ENCODE measurements at regions not wholly inside any gene's neighbourhood (a gene's known extent, or its start where the extent isn't known, plus 50 kb on each side); places are given as distances from the start of the nearest gene placed in this dataset.
"Not testable (repeated sequence)": the region's sequence is repeated elsewhere in the genome, so short reads cannot be mapped to it uniquely, and the experiment has no call there.

DNA sequence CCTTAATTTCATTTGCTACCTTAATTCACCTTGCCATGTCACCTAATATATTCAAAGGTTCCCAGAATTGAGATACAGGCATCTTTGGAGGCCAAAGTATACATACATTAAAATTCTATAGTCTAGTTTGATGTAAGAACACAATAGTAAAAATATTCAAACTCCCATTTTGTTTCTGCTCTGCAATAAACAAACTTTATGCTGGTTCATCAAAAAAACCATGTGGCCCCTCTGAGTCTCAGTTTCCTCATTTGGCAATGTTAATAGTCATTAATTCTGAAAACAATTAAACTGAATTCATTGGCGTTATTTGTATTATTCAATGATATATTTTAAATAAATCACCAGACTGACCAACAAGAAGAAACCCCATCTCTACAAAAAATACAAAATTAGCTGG lies 639.4 kb upstream of the INTU start:
- H3K36me3 ChIP-seq (ENCODE audit: insufficient read depth, low read length), result no peaks in the 10 kb centered on the region
- no peaks in the 10 kb centered on the region for H3K9me3 ChIP-seq (ENCODE audit: low read length)
- peaks cover 5% of the 10 kb centered on the region for H3K4me1 ChIP-seq (ENCODE audit: insufficient read depth, low read length)
- H3K4me3 ChIP-seq (ENCODE audit: low read length), result no peak overlapping the region
- H2AFZ ChIP-seq (ENCODE audit: low read depth, low read length), result no peak overlapping the region
- no peaks in the 10 kb centered on the region for H3K27me3 ChIP-seq (ENCODE audit: insufficient read depth, low read length)

GRCh38 chr4:126995235-126995634 lies 637.5 kb upstream of the INTU start:
- Histone ChIP-seq H2AFZ (ENCODE audit: low read depth, low read length) (peak overlapping the region; percentile 43), H3K9me3 (ENCODE audit: low read length) (no peaks in the 10 kb centered on the region), H3K4me3 (ENCODE audit: low read length) (no peak overlapping the region), H3K36me3 (ENCODE audit: insufficient read depth, low read length) (no peaks in the 10 kb centered on the region), H3K4me1 (ENCODE audit: insufficient read depth, low read length) (peaks cover 5% of the 10 kb centered on the region), H3K27me3 (ENCODE audit: insufficient read depth, low read length) (no peaks in the 10 kb centered on the region)

GRCh38 chr4:127000110-127000509 lies 632.6 kb upstream of the INTU start:
- Histone ChIP-seq H3K4me1 (ENCODE audit: insufficient read depth, low read length) (peaks cover 13% of the 10 kb centered on the region), H3K4me3 (ENCODE audit: low read length) (no peak overlapping the region), H3K27me3 (ENCODE audit: insufficient read depth, low read length) (no peaks in the 10 kb centered on the region), H3K36me3 (ENCODE audit: insufficient read depth, low read length) (no peaks in the 10 kb centered on the region), H3K9me3 (ENCODE audit: low read length) (no peaks in the 10 kb centered on the region), H2AFZ (ENCODE audit: low read depth, low read length) (no peak overlapping the region)

DNA sequence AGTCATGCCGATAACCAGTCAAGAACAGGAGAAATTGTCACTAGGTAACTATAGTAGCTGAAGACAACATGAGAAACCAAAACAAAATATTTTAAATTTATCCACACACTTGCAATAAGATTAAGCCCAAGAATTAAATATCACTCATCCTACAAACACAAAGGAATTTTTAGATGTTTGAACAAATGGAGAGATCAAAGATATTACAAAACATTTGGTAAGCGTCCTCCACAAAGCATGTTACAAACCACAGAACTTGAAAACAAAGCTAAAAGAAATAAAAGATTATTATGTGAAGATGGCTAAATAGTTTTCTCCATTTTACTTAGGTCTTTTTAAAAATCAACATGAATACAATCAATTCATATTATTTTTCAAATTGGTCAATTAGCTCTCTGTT lies 631.9 kb upstream of the INTU start:
- no peaks in the 10 kb centered on the region for H3K9me3 ChIP-seq (ENCODE audit: low read length)
- H3K4me1 ChIP-seq (ENCODE audit: insufficient read depth, low read length), result peaks cover 13% of the 10 kb centered on the region
- H2AFZ ChIP-seq (ENCODE audit: low read depth, low read length), result no peak overlapping the region
- no peaks in the 10 kb centered on the region for H3K36me3 ChIP-seq (ENCODE audit: insufficient read depth, low read length)
- no peak overlapping the region for H3K4me3 ChIP-seq (ENCODE audit: low read length)
- H3K27me3 ChIP-seq (ENCODE audit: insufficient read depth, low read length), result no peaks in the 10 kb centered on the region

DNA sequence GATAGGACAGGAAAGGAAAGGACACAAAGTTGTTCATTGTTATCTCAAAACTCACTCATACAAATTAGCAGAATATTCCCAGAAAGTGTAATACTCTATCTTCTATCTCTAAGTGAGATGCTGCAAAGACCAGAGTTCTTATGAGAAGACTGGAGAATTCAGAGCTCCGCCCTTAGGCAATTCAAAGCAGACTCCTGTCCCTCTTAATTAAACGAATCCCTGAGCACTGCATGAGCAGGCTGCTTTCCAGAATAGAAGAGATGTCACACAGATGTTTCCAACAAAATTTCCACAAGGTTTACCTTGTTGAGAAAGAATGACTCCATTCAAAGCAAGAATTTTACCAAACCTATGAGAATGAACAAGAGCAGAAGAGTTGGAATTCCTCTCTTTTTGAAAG lies 630.8 kb upstream of the INTU start:
- no peaks in the 10 kb centered on the region for H3K36me3 ChIP-seq (ENCODE audit: insufficient read depth, low read length)
- no peaks in the 10 kb centered on the region for H3K27me3 ChIP-seq (ENCODE audit: insufficient read depth, low read length)
- H3K9me3 ChIP-seq (ENCODE audit: low read length), result no peaks in the 10 kb centered on the region
- peak overlapping the region; percentile 13 for H2AFZ ChIP-seq (ENCODE audit: low read depth, low read length)
- no peak overlapping the region for H3K4me3 ChIP-seq (ENCODE audit: low read length)
- peaks cover 24% of the 10 kb centered on the region for H3K4me1 ChIP-seq (ENCODE audit: insufficient read depth, low read length)

DNA sequence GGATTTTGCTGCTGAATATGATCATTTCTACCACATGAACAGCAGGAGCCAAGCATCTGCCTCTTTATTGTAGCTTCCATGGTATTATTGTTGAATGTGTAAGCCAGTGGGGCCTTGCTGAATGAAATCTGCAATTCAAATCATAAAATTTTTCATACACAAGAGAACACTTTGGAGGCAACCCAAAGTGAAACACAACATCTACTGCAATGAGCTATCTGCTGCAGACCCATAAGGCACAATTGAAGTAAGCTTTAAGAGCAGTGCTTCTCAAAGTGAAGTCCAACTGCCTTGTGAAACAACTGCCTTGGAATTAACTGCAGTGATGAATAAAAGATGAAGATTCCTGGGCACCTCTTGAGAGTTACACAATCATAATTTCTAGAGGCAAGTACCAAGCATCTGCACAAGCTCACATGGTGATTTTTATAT lies 626.3 kb upstream of the INTU start:
- Histone ChIP-seq H3K27me3 (ENCODE audit: insufficient read depth, low read length) (no peaks in the 10 kb centered on the region), H3K4me1 (ENCODE audit: insufficient read depth, low read length) (peaks cover 24% of the 10 kb centered on the region), H3K9me3 (ENCODE audit: low read length) (no peaks in the 10 kb centered on the region), H3K4me3 (ENCODE audit: low read length) (no peak overlapping the region), H3K36me3 (ENCODE audit: insufficient read depth, low read length) (no peaks in the 10 kb centered on the region), H2AFZ (ENCODE audit: low read depth, low read length) (no peak overlapping the region)

DNA sequence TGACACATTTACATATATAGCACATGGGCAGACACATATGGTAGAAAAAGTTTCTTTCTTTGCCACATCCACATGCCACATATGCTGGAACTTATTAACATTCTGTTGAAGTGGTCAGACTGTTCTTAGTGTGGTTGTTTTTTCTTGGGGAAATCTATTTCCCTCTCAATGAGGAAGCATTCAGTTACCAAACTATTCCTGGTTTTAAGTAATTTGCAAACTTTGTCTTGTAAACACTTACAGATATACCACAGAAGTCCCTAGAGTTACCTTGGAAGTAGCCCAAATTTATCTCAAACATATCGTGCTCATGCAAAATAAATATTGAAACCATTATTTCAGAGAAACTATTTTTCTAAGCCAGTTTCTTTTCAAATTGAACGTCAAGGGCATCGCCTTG lies 625.5 kb upstream of the INTU start:
- Histone ChIP-seq H3K4me1 (ENCODE audit: insufficient read depth, low read length) (peaks cover 18% of the 10 kb centered on the region), H3K27me3 (ENCODE audit: insufficient read depth, low read length) (no peaks in the 10 kb centered on the region), H3K9me3 (ENCODE audit: low read length) (no peaks in the 10 kb centered on the region), H3K36me3 (ENCODE audit: insufficient read depth, low read length) (no peaks in the 10 kb centered on the region), H3K4me3 (ENCODE audit: low read length) (no peak overlapping the region), H2AFZ (ENCODE audit: low read depth, low read length) (no peak overlapping the region)

- Histone ChIP-seq H3K9me3 (ENCODE audit: low read length) (no peaks in the 10 kb centered on the region), H2AFZ (ENCODE audit: low read depth, low read length) (no peak overlapping the region), H3K27me3 (ENCODE audit: insufficient read depth, low read length) (no peaks in the 10 kb centered on the region), H3K4me1 (ENCODE audit: insufficient read depth, low read length) (peaks cover 7% of the 10 kb centered on the region), H3K36me3 (ENCODE audit: insufficient read depth, low read length) (no peaks in the 10 kb centered on the region), H3K4me3 (ENCODE audit: low read length) (no peak overlapping the region)
Measured at GRCh38 chr4:127012549-127012948, 620.2 kb upstream of the INTU start.

DNA sequence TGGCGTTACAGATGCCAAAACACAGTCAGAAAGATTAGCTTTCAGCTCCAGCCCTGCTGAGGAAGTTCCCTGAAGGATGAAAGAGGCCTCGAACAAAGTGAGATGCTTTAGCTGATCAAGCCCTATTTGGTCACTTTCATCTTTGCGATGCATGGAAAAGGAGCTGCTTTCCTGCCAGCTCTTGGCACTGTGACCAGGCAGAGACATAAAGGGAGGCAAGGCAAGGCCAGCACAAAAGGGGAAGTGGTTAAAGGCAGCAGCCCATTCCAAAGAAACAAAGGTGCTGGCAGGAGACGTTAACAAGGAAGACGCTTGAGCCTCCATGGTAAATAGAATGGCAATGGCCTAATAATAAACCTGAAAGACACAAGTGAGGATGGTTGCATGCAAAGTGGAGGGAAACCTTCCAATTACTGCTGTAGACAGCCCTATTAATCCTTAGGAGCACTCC lies 617.1 kb upstream of the INTU start:
- H3K4me3 ChIP-seq (ENCODE audit: low read length), result no peak overlapping the region
- no peaks in the 10 kb centered on the region for H3K36me3 ChIP-seq (ENCODE audit: insufficient read depth, low read length)
- H3K9me3 ChIP-seq (ENCODE audit: low read length), result no peaks in the 10 kb centered on the region
- no peaks in the 10 kb centered on the region for H3K27me3 ChIP-seq (ENCODE audit: insufficient read depth, low read length)
- peak overlapping the region; percentile 46 for H2AFZ ChIP-seq (ENCODE audit: low read depth, low read length)
- H3K4me1 ChIP-seq (ENCODE audit: insufficient read depth, low read length), result peaks cover 7% of the 10 kb centered on the region

GRCh38 chr4:127018381-127018780 lies 614.4 kb upstream of the INTU start:
- Histone ChIP-seq H3K4me1 (ENCODE audit: insufficient read depth, low read length) (peaks cover 7% of the 10 kb centered on the region), H3K9me3 (ENCODE audit: low read length) (no peaks in the 10 kb centered on the region), H3K4me3 (ENCODE audit: low read length) (no peak overlapping the region), H3K27me3 (ENCODE audit: insufficient read depth, low read length) (no peaks in the 10 kb centered on the region), H2AFZ (ENCODE audit: low read depth, low read length) (no peak overlapping the region), H3K36me3 (ENCODE audit: insufficient read depth, low read length) (no peaks in the 10 kb centered on the region)

DNA sequence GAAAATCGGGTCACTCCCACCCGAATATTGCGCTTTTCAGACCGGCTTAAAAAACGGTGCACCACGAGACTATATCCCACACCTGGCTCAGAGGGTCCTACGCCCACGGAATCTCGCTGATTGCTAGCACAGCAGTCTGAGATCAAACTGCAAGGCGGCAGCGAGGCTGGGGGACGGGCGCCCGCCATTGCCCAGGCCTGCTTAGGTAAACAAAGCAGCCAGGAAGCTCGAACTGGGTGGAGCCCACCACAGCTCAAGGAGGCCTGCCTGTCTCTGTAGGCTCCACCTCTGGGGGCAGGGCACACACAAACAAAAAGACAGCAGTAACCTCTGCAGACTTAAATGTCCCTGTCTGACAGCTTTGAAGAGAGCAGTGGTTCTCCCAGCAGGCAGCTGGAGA lies 611.9 kb upstream of the INTU start:
- H3K4me1 ChIP-seq (ENCODE audit: insufficient read depth, low read length); H3K36me3 ChIP-seq (ENCODE audit: insufficient read depth, low read length); H3K9me3 ChIP-seq (ENCODE audit: low read length); H3K4me3 ChIP-seq (ENCODE audit: low read length); H2AFZ ChIP-seq (ENCODE audit: low read depth, low read length); H3K27me3 ChIP-seq (ENCODE audit: insufficient read depth, low read length): not testable (repeated sequence)

GRCh38 chr4:127036296-127036695 lies 596.5 kb upstream of the INTU start:
- Histone ChIP-seq H3K4me3 (ENCODE audit: low read length) (no peak overlapping the region), H2AFZ (ENCODE audit: low read depth, low read length) (no peak overlapping the region), H3K36me3 (ENCODE audit: insufficient read depth, low read length) (no peaks in the 10 kb centered on the region), H3K4me1 (ENCODE audit: insufficient read depth, low read length) (no peaks in the 10 kb centered on the region), H3K27me3 (ENCODE audit: insufficient read depth, low read length) (no peaks in the 10 kb centered on the region), H3K9me3 (ENCODE audit: low read length) (peaks cover 3% of the 10 kb centered on the region)

GRCh38 chr4:127045861-127046260 lies 586.9 kb upstream of the INTU start:
- Histone ChIP-seq H3K36me3 (ENCODE audit: insufficient read depth, low read length) (no peaks in the 10 kb centered on the region), H3K27me3 (ENCODE audit: insufficient read depth, low read length) (no peaks in the 10 kb centered on the region), H2AFZ (ENCODE audit: low read depth, low read length) (no peak overlapping the region), H3K9me3 (ENCODE audit: low read length) (no peaks in the 10 kb centered on the region), H3K4me3 (ENCODE audit: low read length) (no peak overlapping the region), H3K4me1 (ENCODE audit: insufficient read depth, low read length) (peaks cover 43% of the 10 kb centered on the region)

GRCh38 chr4:127047930-127048329 lies 584.8 kb upstream of the INTU start:
- no peak overlapping the region for H2AFZ ChIP-seq (ENCODE audit: low read depth, low read length)
- no peak overlapping the region for H3K4me3 ChIP-seq (ENCODE audit: low read length)
- no peaks in the 10 kb centered on the region for H3K9me3 ChIP-seq (ENCODE audit: low read length)
- no peaks in the 10 kb centered on the region for H3K27me3 ChIP-seq (ENCODE audit: insufficient read depth, low read length)
- peaks cover 47% of the 10 kb centered on the region for H3K4me1 ChIP-seq (ENCODE audit: insufficient read depth, low read length)
- no peaks in the 10 kb centered on the region for H3K36me3 ChIP-seq (ENCODE audit: insufficient read depth, low read length)

Measured in neuron (in vitro differentiated cells).